ENCODE measurements at regions not wholly inside any gene's neighbourhood (a gene's known extent, or its start where the extent isn't known, plus 50 kb on each side); places are given as distances from the start of the nearest gene placed in this dataset.

GRCh38 chr19:32038021-32038920 lies 307.1 kb upstream of the ZNF507 start:
- no peak for DNase-seq (ENCODE audit: low read depth)
- H3K4me3 ChIP-seq (ENCODE audit: low read depth, low read length) = no peak overlapping the region
- TF ChIP-seq CTCF (IDR thresholded peaks at IDR 0.05; ENCODE audit: insufficient read depth, low read length) = no peak

GRCh38 chr19:32038961-32039360 lies 306.4 kb upstream of the ZNF507 start:
- no peak for TF ChIP-seq CTCF (IDR thresholded peaks at IDR 0.05; ENCODE audit: insufficient read depth, low read length)

GRCh38 chr19:32039440-32039839 lies 306.0 kb upstream of the ZNF507 start:
- no peak overlapping the region for H3K4me3 ChIP-seq (ENCODE audit: low read depth, low read length)
- DNase-seq (ENCODE audit: low read depth) = no peak
- no peak for TF ChIP-seq CTCF (IDR thresholded peaks at IDR 0.05; ENCODE audit: insufficient read depth, low read length)

More at GRCh38 chr19:32038961-32039360, 306.4 kb upstream of the ZNF507 start:
- no peak overlapping the region for H3K4me3 ChIP-seq (ENCODE audit: low read depth, low read length)
- DNase-seq (ENCODE audit: low read depth) = no peak

- no peak for DNase-seq (ENCODE audit: low read depth)
- no peak for TF ChIP-seq CTCF (IDR thresholded peaks at IDR 0.05; ENCODE audit: insufficient read depth, low read length)
- H3K4me3 ChIP-seq (ENCODE audit: low read depth, low read length) = no peak overlapping the region
Observed at GRCh38 chr19:32040236-32040635, 305.2 kb upstream of the ZNF507 start.

GRCh38 chr19:32041681-32042292 lies 303.6 kb upstream of the ZNF507 start:
- peak; percentile 80 for TF ChIP-seq CTCF (IDR thresholded peaks at IDR 0.05; ENCODE audit: insufficient read depth, low read length)
- DNase-seq (ENCODE audit: low read depth) = peak; percentile 41
- peak overlapping the region; percentile 46 for H3K4me3 ChIP-seq (ENCODE audit: low read depth, low read length)

- H3K4me3 ChIP-seq (ENCODE audit: low read depth, low read length) = no peak overlapping the region
- DNase-seq (ENCODE audit: low read depth) = no peak
- no peak for TF ChIP-seq CTCF (IDR thresholded peaks at IDR 0.05; ENCODE audit: insufficient read depth, low read length)
Observed at GRCh38 chr19:32047788-32048187, 297.6 kb upstream of the ZNF507 start.
